Fibroblast of gingiva (primary cell): ENCODE measurements at regions not wholly inside any gene's neighbourhood (a gene's known extent, or its start where the extent isn't known, plus 50 kb on each side); places are given as distances from the start of the nearest gene placed in this dataset.

Experiments used
- DNase-seq: peaks from one replicate; pipeline ENCODE4 v3.0.0-alpha.2; 2011; ENCODE audit warnings: low read depth

DNA sequence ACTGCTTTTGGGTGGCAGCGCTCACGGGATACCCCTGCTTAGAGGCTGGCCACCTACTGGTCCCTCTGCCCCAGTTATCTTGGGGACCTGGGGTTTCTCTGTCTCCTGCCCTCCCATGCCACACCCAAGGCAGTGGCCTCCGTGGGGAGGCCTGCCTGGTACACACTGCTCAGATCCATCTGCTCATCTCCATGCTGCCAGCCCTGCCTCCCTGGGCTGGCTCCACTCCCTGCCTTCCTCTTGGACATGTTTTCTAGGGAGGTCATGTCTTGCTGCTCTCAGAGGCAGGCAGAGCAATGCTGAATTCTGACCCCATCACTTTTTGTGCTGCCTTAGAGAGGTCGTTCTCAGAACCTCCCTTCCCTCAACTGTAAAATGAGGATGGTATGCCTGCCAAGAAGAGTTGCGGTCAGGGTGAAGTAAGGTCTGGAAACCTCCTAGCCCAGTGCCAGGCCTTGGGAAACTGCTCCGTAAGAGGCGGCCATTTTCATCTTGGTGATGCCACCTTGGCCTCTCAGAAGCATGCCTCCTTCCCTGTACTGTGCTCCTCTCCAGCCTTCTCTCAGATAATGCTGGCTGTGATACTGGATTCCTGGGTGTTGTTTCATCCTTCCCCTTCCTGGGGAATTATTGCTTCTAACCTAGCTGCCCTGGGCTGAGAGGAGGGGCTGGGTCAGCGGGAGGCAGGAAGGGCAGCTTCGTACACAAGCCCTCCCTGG is 186.4 kb upstream of the ZBED5 start:
- peak; percentile 39 for DNase-seq

DNA sequence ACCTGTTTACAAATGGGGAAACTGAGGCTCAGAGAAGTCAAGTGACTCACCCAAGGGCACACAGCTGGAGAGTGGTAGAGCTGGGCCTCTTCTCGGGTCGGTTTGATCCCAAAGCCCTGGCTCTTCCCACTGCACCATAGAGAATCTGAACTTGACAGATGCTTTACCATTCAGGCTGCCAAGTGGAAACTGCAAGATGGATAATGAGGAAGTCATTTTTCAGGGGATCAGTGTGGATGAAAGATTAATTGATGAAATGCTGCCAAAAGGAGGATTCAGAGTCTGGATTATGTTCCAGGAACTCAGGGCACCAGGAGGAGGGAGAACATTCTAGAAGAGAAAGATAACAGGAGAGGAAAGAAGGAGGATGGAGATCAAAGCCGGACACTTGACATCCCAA is 185.9 kb upstream of the ZBED5 start:
- no peak for DNase-seq

DNA sequence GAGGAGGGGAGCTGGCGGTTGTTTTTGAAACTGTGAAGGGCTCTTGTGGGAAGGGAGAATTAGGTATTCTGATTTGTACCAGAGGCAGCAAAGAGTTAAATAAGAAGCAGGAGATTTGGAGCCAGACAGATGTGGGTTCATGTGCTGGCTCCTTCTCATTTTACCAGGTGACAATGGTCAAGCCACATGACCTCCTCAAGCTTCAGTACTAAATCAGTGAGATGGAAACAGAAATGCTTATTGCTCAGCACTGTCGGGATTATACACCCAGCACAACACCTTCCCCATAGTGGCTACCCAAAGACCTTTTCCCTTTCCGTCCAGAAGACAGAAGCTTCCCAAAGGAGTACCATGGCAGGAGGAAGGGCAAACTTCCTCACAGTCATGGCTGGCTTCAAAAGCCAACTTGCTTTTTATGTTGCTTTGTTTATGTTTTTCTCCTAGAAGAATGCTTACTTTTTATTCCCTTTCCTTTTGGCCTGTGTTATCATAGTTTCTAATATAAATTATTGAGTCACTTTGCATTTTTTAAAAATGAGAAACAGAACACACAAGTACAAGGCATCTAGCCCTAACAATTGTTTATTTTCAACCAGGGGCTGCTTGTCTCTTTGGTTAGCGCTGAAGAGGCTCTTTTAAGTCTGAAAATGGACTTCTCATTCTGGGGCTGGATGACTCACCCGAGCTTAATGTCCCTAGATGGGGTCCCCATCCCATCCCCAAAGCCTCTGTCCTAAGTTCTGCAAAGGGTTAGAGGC is 181.5 kb upstream of the ZBED5 start:
- peak; percentile 40 for DNase-seq

DNA sequence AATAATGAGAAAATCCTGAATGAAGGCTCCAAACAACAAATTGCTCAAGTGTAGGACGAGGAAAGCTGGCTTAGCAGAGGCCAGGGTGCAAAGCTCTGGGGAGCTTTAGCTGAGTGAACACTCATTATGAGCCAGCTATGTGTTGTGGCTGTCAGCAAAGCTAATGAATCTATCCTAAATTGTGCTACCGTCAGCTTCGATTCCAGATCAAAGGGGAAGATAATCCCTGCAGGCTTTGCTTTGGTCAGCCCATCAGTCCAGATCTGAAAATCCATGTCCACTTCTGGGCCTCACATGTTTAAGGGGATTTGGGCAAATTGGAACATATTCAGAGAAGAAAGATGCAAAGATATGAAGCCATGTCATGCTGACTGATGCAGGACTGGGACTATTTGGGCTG is 180.9 kb upstream of the ZBED5 start:
- no peak for DNase-seq

DNA sequence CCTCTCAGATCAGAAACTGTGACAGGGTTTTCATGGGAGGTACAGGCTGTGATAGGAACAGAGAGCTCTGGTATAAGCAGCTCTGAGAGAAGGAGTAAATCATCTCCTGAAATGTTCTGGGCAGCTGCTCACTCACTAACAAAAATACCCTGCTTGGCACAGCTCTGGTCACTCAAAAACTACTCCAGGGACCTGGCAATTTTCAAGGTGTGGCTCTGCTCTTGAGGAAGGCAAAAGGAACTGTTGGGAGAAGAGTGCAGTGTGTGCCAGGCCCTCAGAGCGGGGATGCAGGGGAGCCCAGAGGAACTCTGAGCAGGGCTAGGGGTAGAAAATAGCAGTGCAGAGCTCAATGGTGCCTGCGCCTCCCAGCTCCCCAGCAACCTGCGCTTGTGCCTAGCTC is 180.5 kb upstream of the ZBED5 start:
- no peak for DNase-seq

DNA sequence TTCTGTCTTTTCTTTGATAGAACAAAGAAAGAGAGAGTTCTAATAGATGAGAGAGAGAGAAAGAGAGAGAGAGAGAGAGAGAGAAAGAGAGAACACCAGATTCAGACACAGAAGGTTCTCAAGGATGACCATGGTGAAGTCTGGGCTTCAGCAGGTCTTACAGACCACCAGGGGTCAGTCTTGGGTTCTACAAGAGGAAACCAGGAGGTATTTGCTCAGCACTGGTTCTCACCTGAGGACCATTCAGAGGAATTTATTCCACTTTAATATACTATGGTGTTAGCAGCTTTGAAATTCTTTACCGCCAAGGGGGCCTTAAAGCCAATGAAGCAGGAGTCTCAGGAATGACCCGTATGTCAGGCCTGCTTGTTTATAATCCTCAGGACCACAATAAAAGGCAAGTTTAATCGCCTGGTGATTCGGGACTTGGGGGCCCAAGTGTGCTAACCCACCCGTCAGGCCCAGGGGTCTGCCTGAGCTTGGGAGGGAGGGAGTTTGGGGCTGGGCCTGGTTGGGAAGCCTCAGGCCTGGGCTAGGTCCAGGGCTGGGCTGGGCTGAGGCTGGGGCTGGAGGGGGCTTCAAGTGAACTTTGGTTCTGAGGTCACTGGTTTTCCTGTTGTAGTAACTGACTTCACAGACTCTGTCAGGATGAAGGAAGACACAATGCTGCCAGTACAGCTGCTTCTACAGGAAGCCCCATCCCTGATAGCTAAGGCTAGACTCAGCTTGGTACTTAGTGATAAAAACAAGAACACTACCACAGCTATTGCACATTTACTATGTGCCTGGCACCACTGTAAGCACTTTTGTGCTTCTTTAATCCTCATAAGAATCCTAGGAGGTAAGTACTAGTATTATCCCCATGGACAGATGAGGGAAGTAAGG is 179.2 kb upstream of the ZBED5 start:
- peak; percentile 41 for DNase-seq

DNA sequence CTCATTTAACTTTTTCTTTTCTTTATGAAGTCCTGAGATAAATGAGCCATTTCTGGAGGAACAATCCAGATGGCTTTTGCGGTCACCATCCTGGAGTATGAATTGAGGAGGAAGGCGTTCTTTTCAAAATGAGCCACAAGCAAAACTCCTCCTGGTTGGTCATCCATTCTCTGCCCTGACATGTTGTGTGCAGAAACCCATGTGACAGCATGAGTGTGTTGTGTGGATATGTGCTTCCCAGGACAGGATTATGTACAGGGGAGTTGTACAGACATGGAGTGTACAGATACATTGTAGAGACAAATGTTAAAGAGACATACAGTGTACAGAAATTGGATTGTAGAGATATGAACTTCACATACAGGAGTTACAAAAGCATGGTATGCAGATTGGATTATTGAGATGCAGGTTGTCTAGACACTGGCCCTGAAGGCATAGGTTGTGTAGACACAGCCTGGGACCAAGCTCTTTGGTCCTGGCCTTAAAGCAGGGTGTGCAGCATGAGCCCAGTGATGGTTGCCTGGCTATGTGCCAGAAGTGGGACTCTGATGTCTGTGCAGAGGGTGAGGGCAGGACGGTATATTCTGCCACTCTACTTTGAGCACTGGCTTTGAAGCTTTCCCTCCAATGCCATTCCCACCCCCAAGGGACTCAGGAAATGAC is 178.5 kb upstream of the ZBED5 start:
- DNase-seq: no peak

DNA sequence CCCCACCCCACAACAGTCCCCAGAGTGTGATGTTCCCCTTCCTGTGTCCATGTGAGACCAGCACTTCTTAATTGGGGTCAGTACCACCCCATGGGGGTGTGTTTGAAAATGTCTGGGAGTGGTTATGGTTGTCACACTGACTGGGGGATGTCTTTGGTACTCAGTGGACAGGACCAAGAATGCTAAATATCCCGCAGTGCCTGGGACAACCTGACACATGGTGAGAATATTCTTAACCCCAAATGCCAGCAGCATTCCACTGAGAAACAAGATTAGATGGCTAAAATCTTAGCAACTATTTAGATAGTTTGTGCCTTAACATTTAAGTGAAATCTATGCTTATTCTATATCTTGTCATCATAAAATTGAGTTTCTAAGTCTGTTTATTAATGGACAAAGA is 177.5 kb upstream of the ZBED5 start:
- DNase-seq: no peak

DNA sequence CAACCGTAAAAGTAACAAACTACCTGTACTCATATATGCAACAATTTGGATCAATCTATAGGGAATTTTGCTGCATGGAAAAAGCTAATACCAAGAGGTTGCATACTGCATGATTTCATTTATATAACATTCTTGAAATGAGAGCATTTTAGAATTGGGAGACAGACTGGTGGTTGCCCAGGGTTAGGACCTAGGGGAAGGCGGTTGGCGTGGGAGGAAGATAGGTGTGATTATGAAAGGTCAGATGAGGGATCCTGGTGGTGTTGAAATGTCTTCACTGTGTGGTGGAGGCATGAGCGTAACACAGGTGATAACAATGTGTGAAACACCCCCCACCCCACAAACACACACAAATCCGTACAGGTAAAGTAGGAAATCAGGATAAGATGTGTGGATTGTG is 176.6 kb upstream of the ZBED5 start:
- no peak for DNase-seq

DNA sequence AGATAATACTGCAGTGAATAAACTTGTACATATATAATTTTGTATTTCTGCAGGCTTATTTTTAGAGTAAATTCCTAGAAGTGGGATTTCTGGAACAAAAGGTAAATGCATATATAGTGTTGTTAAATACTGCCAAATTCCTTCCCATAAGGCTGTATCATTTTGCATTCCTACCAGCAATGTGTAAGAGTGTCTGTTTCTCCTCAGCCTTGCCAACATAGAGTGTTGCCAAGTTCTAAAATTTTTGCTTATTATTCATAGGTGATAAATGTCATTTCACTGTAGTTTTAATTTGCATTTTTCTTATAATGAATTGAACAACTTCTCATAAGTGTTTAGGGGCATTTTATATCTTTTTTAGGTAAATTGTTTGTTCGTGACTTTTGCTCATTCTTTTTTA is 174.2 kb upstream of the ZBED5 start:
- DNase-seq: no peak

DNA sequence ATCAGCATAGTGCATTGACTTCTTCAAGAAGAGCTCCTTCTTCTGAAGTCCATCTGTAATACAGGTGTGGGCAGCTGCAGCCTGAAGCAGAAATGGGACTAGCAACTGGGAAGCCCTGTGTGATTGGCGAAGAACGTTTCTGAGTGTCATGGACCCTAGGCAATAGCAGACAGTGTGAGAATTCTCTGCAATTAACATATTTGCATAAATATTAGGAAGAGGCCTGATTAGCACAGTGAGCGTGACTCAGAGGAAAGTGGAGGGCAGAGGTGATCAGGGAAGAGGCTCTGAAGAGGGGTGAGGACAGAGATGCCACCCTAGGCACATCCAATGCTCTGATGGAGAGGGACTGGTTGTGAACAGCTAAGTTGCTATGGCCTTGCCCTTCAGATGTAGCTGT is 171.2 kb upstream of the ZBED5 start:
- DNase-seq: no peak

DNA sequence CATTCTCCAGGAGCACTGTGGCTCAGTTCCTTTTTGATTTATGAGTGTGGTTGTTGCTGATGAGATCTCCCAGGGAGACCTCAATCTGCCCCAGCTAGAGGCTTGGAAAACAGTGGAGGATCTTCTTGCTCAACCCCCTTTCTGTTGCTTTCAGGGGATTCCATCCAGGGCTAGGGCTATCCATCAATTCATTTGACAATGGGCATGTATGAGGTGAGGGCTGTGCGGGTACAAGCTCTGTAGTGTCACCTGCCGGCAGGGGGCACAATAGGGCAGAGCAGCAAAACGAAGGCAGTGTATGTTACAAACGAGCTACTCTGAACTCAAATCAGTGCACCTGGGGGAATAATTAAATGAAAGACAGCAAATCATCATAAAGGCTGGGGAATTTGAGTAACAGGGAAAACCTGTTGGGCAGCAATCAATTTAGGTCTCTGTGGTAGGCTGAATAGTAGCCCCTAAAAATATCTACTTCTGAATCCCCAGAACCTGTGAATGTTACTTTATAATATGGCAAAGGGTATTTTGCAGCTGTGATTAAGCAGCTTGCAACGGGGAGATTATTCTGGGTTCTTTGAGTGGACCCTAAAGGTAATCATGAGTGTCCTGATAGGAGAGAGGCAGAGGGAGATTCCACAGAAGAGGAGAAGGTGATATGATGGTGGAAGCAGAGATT is 170.3 kb upstream of the ZBED5 start:
- DNase-seq: peak; percentile 32

DNA sequence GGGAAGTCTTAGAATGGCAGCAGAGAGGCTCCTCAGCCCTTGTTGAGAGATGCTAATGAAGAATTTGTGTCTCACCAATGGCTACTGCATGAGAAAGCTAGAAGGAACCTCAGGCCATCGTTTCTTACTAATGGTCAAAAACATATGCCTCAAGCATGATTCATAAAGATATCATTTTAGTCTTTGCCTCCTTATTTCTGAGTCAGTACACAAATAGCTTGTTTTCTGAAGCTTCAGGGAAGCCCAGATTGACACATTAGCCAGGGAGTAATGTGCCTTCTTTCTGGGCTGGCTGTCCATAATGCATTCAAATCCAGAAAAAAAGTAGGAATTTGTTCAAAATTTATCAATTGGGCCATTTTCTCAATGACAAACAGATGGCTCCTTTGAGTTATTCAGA is 169.4 kb upstream of the ZBED5 start:
- peak; percentile 48 for DNase-seq

DNA sequence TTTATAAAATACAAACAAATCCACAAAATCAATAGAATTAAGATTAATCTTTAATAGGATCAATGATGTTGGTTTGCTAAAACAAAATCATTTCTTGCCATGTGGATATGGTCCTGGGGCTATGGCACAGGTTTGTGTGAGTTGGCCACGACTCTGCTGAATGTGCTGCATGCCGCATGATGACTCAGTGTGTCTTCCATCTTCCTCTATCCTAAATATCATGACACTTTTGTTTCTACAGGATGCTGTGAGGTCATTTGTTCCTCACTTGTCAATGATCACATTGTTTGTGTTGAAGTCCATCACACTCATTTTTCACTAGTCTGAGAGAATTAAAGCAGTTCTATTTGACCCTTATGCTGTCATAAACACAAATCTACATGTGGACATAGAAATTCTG is 167.2 kb upstream of the ZBED5 start:
- DNase-seq: no peak

DNA sequence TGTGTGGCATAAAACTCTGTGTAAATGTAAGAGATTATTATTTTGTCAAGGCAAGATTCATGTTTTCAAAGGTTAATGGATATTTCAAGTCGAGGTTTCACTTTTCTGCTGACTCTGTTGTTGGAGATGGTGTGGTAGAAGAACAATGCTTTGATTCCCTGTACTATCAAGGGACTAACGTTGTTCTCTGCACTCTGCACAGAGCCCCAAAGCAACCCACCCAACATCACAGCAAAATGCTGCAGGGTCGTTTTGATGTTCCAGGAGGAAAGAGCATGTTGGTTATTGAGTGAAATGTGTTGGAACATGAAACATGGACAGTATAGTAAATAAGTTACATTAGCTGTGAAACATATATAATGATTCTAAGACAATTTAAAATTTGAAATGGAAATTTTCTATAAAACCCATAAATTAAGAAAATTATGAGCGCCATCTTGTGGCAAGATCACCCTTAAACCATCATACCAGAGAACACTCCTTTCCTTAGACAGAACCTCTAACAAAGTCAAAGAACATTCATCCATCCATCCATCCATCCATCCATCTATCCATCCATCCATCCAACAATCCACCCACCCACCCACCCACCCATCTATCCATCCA is 164.4 kb upstream of the ZBED5 start:
- no peak for DNase-seq

DNA sequence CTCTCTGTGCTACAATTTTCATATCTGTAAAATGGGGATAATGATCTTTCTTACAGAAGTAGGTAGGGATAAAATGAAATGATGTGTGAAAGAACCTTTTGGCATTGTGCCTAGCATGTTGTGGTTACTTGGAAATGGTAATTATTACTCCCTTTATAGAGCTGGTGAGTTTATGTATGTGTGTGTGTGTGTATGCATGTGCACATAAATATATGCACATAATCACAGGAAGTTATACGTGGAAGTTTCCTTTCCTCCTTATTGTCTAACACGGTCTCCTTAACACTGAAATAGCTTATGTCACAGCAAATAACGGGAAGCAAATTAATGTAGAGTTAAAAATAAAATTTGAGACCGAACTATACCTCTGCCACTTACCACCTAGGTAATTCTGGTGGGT is 163.7 kb upstream of the ZBED5 start:
- DNase-seq: no peak

DNA sequence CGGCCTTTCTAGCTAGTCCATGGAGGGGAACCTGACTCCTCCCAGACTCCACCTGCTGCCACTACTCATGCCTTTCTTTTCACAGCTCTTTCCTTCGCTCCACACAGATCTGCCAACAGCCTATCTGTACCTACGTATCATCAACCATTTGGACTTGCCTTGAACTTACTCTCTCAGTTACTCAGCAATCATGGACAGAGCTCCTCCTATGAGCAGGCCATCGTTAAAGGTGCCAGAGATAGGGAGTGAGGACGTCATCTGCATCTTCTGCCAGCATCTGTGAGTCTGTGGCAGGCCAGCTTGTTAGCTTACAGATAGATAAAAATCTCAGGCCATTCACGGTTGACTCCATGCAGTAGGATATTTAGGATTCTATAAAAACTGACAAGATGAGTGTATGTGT is 162.9 kb upstream of the ZBED5 start:
- no peak for DNase-seq

DNA sequence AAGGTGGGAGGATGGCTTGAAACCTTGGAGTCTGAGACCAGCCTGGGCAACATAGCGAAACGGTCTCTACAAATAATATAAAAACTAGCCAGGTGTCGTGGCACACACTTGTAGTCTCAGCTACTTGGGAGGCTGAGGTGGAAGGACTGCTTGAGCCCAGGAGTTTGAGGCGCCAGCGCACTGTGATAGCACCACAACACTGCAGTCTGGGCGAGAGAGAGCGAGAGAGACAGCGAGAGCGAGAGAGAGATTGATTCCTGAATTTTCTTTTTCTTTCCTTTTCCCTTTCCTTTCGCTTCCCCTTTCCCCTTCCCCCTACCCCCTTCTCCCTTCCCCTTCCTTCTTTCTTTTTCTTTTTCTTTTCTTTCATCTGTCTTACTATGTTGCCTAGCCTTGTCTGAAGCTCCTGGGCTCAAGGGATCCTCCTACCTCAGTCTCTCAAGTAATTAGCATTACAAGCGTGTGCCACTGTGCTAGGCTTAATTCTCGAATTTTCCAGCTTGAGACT is 162.4 kb upstream of the ZBED5 start:
- no peak for DNase-seq

DNA sequence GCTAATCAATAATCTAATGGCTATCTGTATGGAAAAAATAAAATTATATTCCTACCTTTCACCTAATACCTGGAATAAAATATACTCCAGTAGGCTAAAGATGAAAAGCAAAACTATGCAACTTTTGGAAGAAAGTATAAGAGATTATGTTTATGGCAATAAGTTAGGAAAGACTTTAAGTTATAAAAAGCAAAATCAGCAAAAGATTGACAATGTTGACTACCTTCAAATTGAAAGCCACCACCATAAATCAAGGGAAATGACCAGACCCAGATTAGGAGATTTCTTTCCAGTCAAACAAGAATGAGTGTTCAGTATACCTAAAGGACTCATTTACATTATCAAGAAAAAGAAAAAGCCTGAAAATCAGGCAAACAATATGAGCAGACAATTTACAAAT is 159.1 kb upstream of the ZBED5 start:
- DNase-seq: no peak

DNA sequence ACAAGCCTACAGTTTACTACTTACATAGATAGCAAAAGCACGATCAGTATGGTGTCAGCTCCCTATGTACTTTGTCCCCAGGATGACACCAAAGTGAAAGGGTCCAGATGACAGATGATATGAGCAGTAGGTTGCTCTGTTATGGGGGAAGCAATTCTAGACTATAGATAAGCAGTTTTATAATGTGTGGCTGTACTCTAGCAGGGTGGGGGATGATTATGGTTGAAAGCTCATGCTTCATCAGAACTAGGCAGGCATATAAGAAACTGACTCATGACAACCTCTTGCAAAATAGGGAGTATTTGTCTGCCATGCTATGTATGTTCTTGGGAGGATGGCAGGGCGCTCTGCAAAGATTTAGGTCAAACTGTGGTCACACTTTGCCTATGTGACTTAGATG is 158.2 kb upstream of the ZBED5 start:
- no peak for DNase-seq

DNA sequence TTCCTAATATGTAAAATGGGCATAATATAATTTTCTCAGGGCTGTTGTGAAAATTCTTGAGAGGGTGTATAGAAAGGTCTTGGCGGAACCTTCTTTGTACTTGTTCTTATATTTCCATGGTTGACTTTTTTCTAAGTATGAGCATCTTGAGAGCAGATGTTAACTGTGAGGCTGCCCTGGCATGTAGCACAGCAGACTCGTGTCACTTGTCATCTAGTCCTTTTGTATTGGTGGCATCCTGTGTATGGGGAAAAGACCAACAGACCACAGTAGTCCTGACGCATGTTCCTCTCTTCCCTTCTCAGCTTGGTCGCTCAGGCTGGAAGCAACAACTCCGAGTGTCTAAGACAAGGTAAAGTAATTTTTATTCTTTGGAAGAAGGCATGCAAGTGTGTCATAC is 153.8 kb upstream of the ZBED5 start:
- no peak for DNase-seq
